Fibroblast of lung (primary cell): ENCODE measurements at regions not wholly inside any gene's neighbourhood (a gene's known extent, or its start where the extent isn't known, plus 50 kb on each side); places are given as distances from the start of the nearest gene placed in this dataset.

ENCODE experiments used
- DNase-seq, 2 donors: peaks; one replicate each; pipeline versions ENCODE4 v3.0.0 to v3.0.0-alpha.2; 2010; ENCODE audit warnings: low read depth in 2 of 2
- H2AFZ ChIP-seq: 2 replicates; pipeline ENCODE4 v1.5.1; 2012; ENCODE audit warnings: low read length, control low read depth, inconsistent platforms
- H3K27ac ChIP-seq: 2 replicates; pipeline ENCODE4 v1.5.1; 2011; ENCODE audit warnings: low read length, control low read depth; ENCODE audit not compliant: insufficient read depth
- H3K27me3 ChIP-seq: 2 replicates; pipeline ENCODE4 v1.5.1; 2011; ENCODE audit warnings: mild to moderate bottlenecking, low read length; ENCODE audit not compliant: control insufficient read depth, insufficient read depth
- H3K36me3 ChIP-seq: 2 replicates; pipeline ENCODE4 v1.5.1; 2011; ENCODE audit warnings: low read length; ENCODE audit not compliant: control insufficient read depth, insufficient read depth
- H3K4me1 ChIP-seq: 2 replicates; pipeline ENCODE4 v1.5.1; 2011; ENCODE audit warnings: low read length; ENCODE audit not compliant: control insufficient read depth, insufficient read depth; ENCODE audit errors: extremely low read depth
- H3K4me2 ChIP-seq: 2 replicates; pipeline ENCODE4 v1.5.1; 2011; ENCODE audit warnings: low read length, control low read depth; ENCODE audit not compliant: insufficient read depth; ENCODE audit errors: extremely low read depth
- H3K4me3 ChIP-seq, 4 experiments: fragments of 200-600 bp in 1 of 4; sonication (generic) in 1 of 4; replicated peaks in 1 of 4; 2 replicates each; pipeline ENCODE4 v1.5.1; 2011 to 2016; ENCODE audit warnings: low read length in 4 of 4, low read depth in 3 of 4, mild to moderate bottlenecking in 3 of 4, control low read depth in 2 of 4, inconsistent platforms in 1 of 4, mixed read lengths in 1 of 4; ENCODE audit not compliant: insufficient read depth in 1 of 4; ENCODE audit errors: control extremely low read depth in 1 of 4
- H3K79me2 ChIP-seq: 2 replicates; pipeline ENCODE4 v1.5.1; 2012; ENCODE audit warnings: mild to moderate bottlenecking, low read length, inconsistent platforms; ENCODE audit not compliant: control insufficient read depth, insufficient read depth
- H3K9ac ChIP-seq: 2 replicates; pipeline ENCODE4 v1.5.1; 2011; ENCODE audit warnings: mild to moderate bottlenecking, low read length, control low read depth; ENCODE audit not compliant: insufficient read depth
- H3K9me3 ChIP-seq: 2 replicates; pipeline ENCODE4 v1.5.1; 2012; ENCODE audit warnings: low read depth, low read length; ENCODE audit not compliant: control insufficient read depth, insufficient read depth
- H4K20me1 ChIP-seq: 2 replicates; pipeline ENCODE4 v1.5.1; 2011; ENCODE audit warnings: low read length; ENCODE audit not compliant: control insufficient read depth, insufficient read depth; ENCODE audit errors: extremely low read depth
- CTCF ChIP-seq, 2 donors: IDR thresholded peaks in 1 of 2; conservative IDR thresholded peaks in 1 of 2; 1 replicate in 1 of 2; 2 replicates in 1 of 2; pipeline ENCODE4 v1.5.1; 2011 to 2012; ENCODE audit warnings: low read length in 2 of 2, control low read depth in 1 of 2, inconsistent platforms in 1 of 2, low read depth in 1 of 2, mild to moderate bottlenecking in 1 of 2
- EZH2 ChIP-seq: IDR thresholded peaks from 2 replicates; pipeline ENCODE4 v1.5.1; 2012; ENCODE audit warnings: low read length, control low read depth, mild to moderate bottlenecking; ENCODE audit errors: missing control alignments

GRCh38 chr10:121330563-121330962, 267.7 kb downstream of the FGFR2 start:
- no peak for DNase-seq
- no peaks in the 10 kb centered on the region for H3K27me3 ChIP-seq
- H3K9ac ChIP-seq = no peak overlapping the region
- H3K27ac ChIP-seq = no peak overlapping the region
- H3K9me3 ChIP-seq = no peaks in the 10 kb centered on the region
- TF ChIP-seq EZH2 (no peak), CTCF (conservative IDR thresholded peaks at IDR 0.05 in 1 of 2, IDR thresholded peaks at IDR 0.05 in 1 of 2; ENCODE audit: low read depth in 1 of 2, low read length in 2 of 2) (no peak)
- no peak overlapping the region for H3K4me2 ChIP-seq
- no peaks in the 10 kb centered on the region for H4K20me1 ChIP-seq
- H3K4me3 ChIP-seq = no peak overlapping the region
- H2AFZ ChIP-seq = no peak overlapping the region
- no peaks in the 10 kb centered on the region for H3K36me3 ChIP-seq
- no peaks in the 10 kb centered on the region for H3K4me1 ChIP-seq
- H3K79me2 ChIP-seq = no peaks in the 10 kb centered on the region

- Histone ChIP-seq H2AFZ (no peak overlapping the region), H3K9ac (no peak overlapping the region), H3K4me1 (no peaks in the 10 kb centered on the region), H3K4me2 (no peak overlapping the region), H3K27ac (no peak overlapping the region), H3K27me3 (no peaks in the 10 kb centered on the region), H3K4me3 (no peak overlapping the region), H3K36me3 (no peaks in the 10 kb centered on the region), H3K9me3 (no peaks in the 10 kb centered on the region), H3K79me2 (no peaks in the 10 kb centered on the region), H4K20me1 (no peaks in the 10 kb centered on the region)
- TF ChIP-seq CTCF (conservative IDR thresholded peaks at IDR 0.05 in 1 of 2, IDR thresholded peaks at IDR 0.05 in 1 of 2; ENCODE audit: low read depth in 1 of 2, low read length in 2 of 2) (no peak), EZH2 (no peak)
- no peak for DNase-seq
Measured at GRCh38 chr10:121332353-121332752, 265.9 kb downstream of the FGFR2 start.

DNA sequence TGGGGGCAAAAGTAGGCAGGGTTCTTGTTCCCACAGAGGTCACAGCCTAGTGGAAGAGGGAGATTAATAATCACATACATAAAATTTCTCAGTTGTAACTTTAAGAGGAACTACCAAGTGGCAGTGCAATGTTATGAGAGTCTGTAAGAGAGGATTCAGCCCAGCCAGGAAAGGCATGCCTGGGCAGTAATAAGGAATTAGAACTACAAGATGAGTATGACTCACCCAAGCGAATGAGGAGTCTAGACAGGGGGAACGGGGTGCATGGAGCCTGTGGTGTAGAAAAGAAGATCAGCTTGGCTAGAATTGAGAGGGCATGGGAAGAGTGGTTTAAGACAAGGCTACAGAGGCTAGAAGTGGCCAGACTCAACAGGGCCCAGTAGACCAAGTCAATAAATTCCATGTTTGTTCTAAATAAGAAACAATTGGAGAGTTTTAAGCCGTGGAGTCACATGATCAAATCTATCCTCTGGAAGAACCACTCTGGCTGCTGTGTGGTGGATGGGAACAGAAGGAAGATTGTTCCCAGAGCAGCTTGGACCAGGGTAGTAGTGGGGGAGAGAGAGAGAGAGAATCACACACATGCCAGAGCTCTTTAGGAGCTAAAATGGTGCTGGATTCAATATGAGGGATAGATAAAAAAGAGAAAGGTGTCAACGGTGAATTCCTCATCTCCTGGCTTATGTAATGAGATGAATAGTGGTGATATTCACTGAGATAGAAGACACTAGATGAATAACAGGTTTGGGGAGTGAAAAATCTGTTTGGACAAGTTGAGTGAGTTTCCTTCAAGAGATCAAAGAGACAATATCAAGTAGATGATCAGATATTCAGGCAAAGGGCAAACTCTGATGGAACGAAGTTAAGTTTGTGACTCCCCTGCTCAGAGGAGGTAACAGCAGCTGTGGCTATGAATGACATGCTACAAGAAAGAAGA, 265.1 kb downstream of the FGFR2 start:
- H3K79me2 ChIP-seq = no peaks in the 10 kb centered on the region
- no peaks in the 10 kb centered on the region for H3K36me3 ChIP-seq
- no peak overlapping the region for H3K27ac ChIP-seq
- H3K9ac ChIP-seq = no peak overlapping the region
- H3K4me2 ChIP-seq = no peak overlapping the region
- TF ChIP-seq CTCF (conservative IDR thresholded peaks at IDR 0.05 in 1 of 2, IDR thresholded peaks at IDR 0.05 in 1 of 2; ENCODE audit: low read depth in 1 of 2, low read length in 2 of 2) = no peak
- TF ChIP-seq EZH2 = no peak
- H2AFZ ChIP-seq = no peak overlapping the region
- no peaks in the 10 kb centered on the region for H4K20me1 ChIP-seq
- peak in 1 of 2 donors; percentile 12 for DNase-seq
- H3K27me3 ChIP-seq = no peaks in the 10 kb centered on the region
- no peaks in the 10 kb centered on the region for H3K9me3 ChIP-seq
- H3K4me3 ChIP-seq = no peak overlapping the region
- no peaks in the 10 kb centered on the region for H3K4me1 ChIP-seq
